Right lobe of liver (tissue), 6 donors: ENCODE measurements at regions not wholly inside any gene's neighbourhood (a gene's known extent, or its start where the extent isn't known, plus 50 kb on each side); places are given as distances from the start of the nearest gene placed in this dataset.

Source experiments
- ATAC-seq, 4 donors: fragments of 200-7000 bp; cut with Tn5 transposase; one replicate each; pipeline ENCODE4 v1.9.1; 2020; ENCODE audit warnings: mild to moderate bottlenecking in 4 of 4, moderate library complexity in 4 of 4
- DNase-seq, 3 donors: peaks; one replicate each; pipeline ENCODE4 v3.0.0-alpha.2; 2020
- H3K27ac ChIP-seq, 3 donors: fragments of 200-600 bp; one replicate each; pipeline ENCODE4 v1.8.0; 2022
- H3K27me3 ChIP-seq, 2 donors: fragments of 200-600 bp; one replicate each; pipeline ENCODE4 v1.8.0; 2022
- H3K36me3 ChIP-seq, 4 donors: fragments of 200-600 bp; sonication (generic) in 1 of 4; one replicate each; pipeline versions ENCODE4 v1.5.1 to v1.8.0; 2017 to 2022; ENCODE audit warnings: control low read depth in 1 of 4
- H3K4me1 ChIP-seq, 4 donors: fragments of 200-600 bp; sonication (generic) in 1 of 4; one replicate each; pipeline versions ENCODE4 v1.5.1 to v1.8.0; 2017 to 2022; ENCODE audit warnings: control low read depth in 1 of 4
- H3K4me3 ChIP-seq, 3 donors: fragments of 200-600 bp; one replicate each; pipeline ENCODE4 v1.8.0; 2022
- H3K9me3 ChIP-seq, 4 donors: fragments of 200-600 bp; sonication (generic) in 1 of 4; one replicate each; pipeline versions ENCODE4 v1.5.1 to v1.8.0; 2017 to 2022; ENCODE audit warnings: control low read depth in 1 of 4
- CTCF ChIP-seq, 4 donors: fragments of 200-600 bp in 3 of 4; fragments of 450-650 bp in 1 of 4; IDR thresholded peaks; one replicate each; pipeline versions ENCODE4 v1.5.1 to v1.8.0; 2016 to 2022; ENCODE audit warnings: antibody characterized with exemption in 4 of 4, mild to moderate bottlenecking in 2 of 4
- POLR2A ChIP-seq: fragments of 450-650 bp; IDR thresholded peaks from one replicate; pipeline ENCODE4 v1.6.1; 2017; ENCODE audit warnings: antibody characterized with exemption, mild to moderate bottlenecking
- WGBS: methylation state at CpG from one replicate; pipeline ENCODE4 v1.1.6; 2018; ENCODE audit warnings: low coverage, low lambda C conversion rate; ENCODE audit not compliant: insufficient coverage; ENCODE audit errors: missing lambda C conversion rate; 5-methylcytosine and 5-hydroxymethylcytosine counted together
- intact Hi-C, 2 donors: fragments of 100-400 bp; cut with DNase I; formaldehyde crosslinking; loops; one replicate each; pipeline versions ENCODE4 v1.11.2 to v1.14.1; 2022
- donor health status: DM: no; HTN: yes; CAD: no.
- donor health status: DM: no; HTN: no; CAD: no.
- donor health status: DM: no; HTN: no; CAD: no.
- donor health status: DM: no; HTN: yes; CAD: no.
- donor health status: DM: no; HTN: yes; CAD: no.

GRCh38 chr1:2906085-2906484 lies 104.6 kb upstream of the TTC34 start:
- TF ChIP-seq CTCF (IDR thresholded peaks at IDR 0.05), result no peak
- no peak for TF ChIP-seq POLR2A
- Histone ChIP-seq H3K9me3 (no peaks in the 10 kb centered on the region), H3K27ac (no peak overlapping the region), H3K27me3 (no peaks in the 10 kb centered on the region), H3K36me3 (no peaks in the 10 kb centered on the region), H3K4me1 (no peaks in the 10 kb centered on the region), H3K4me3 (no peak overlapping the region)
- intact Hi-C loops, result no loop called here
- no peak for ATAC-seq
- no peak for DNase-seq
- 33% methylated on average over 11 of the region's 20 CpGs for WGBS

- no peaks in the 10 kb centered on the region for H3K27me3 ChIP-seq
- ATAC-seq (no peak), DNase-seq (no peak)
Observed at GRCh38 chr1:2906620-2907019, 105.1 kb upstream of the TTC34 start.

GRCh38 chr1:2907051-2907450 lies 105.6 kb upstream of the TTC34 start:
- no peak overlapping the region for H3K27ac ChIP-seq
- no peak for DNase-seq
- H3K27me3 ChIP-seq, result no peaks in the 10 kb centered on the region
- H3K4me1 ChIP-seq, result no peaks in the 10 kb centered on the region
- TF ChIP-seq CTCF (IDR thresholded peaks at IDR 0.05) (no peak), POLR2A (no peak)
- 75% methylated on average over 6 of the region's 16 CpGs for WGBS
- H3K4me3 ChIP-seq, result no peak overlapping the region
- ATAC-seq, result no peak
- H3K9me3 ChIP-seq, result no peaks in the 10 kb centered on the region
- no peaks in the 10 kb centered on the region for H3K36me3 ChIP-seq
- intact Hi-C loops, result no loop called here

More at GRCh38 chr1:2906620-2907019, 105.1 kb upstream of the TTC34 start:
- H3K4me3 ChIP-seq, result no peak overlapping the region
- 51% methylated on average over 7 of the region's 15 CpGs for WGBS
- no peaks in the 10 kb centered on the region for H3K36me3 ChIP-seq
- no peaks in the 10 kb centered on the region for H3K9me3 ChIP-seq
- intact Hi-C loops, result no loop called here
- no peak overlapping the region for H3K27ac ChIP-seq
- TF ChIP-seq POLR2A (no peak), CTCF (IDR thresholded peaks at IDR 0.05) (no peak)
- H3K4me1 ChIP-seq, result no peaks in the 10 kb centered on the region

- Histone ChIP-seq H3K4me1 (no peaks in the 10 kb centered on the region), H3K27me3 (no peaks in the 10 kb centered on the region), H3K4me3 (no peak overlapping the region), H3K27ac (no peak overlapping the region), H3K36me3 (no peaks in the 10 kb centered on the region), H3K9me3 (no peaks in the 10 kb centered on the region)
- ATAC-seq, result no peak
- TF ChIP-seq CTCF (IDR thresholded peaks at IDR 0.05) (no peak), POLR2A (no peak)
- intact Hi-C loops, result no loop called here
- no CpG with 5 or more reads among the region's 16 CpGs for WGBS
- DNase-seq, result no peak
Observed at GRCh38 chr1:2908081-2908480, 106.6 kb upstream of the TTC34 start.

- Histone ChIP-seq H3K27ac (no peak overlapping the region), H3K36me3 (no peaks in the 10 kb centered on the region), H3K4me3 (no peak overlapping the region), H3K27me3 (no peaks in the 10 kb centered on the region), H3K4me1 (no peaks in the 10 kb centered on the region), H3K9me3 (no peaks in the 10 kb centered on the region)
- no peak for ATAC-seq
- DNase-seq, result no peak
- intact Hi-C loops, result no loop called here
- 60% methylated on average over 1 of the region's 15 CpGs for WGBS
- TF ChIP-seq CTCF (IDR thresholded peaks at IDR 0.05), result no peak
- no peak for TF ChIP-seq POLR2A
Observed at GRCh38 chr1:2908561-2908960, 107.1 kb upstream of the TTC34 start.
